Fibroblast of lung (primary cell): ENCODE measurements at regions not wholly inside any gene's neighbourhood (a gene's known extent, or its start where the extent isn't known, plus 50 kb on each side); places are given as distances from the start of the nearest gene placed in this dataset.
A peak's percentile ranks its signal among the peaks of the same experiment; 100 is the strongest.

Source experiments
- DNase-seq, 2 donors: peaks; one replicate each; pipeline versions ENCODE4 v3.0.0 to v3.0.0-alpha.2; 2010; ENCODE audit warnings: low read depth in 2 of 2
- H2AFZ ChIP-seq: 2 replicates; pipeline ENCODE4 v1.5.1; 2012; ENCODE audit warnings: low read length, control low read depth, inconsistent platforms
- H3K27ac ChIP-seq: 2 replicates; pipeline ENCODE4 v1.5.1; 2011; ENCODE audit warnings: low read length, control low read depth; ENCODE audit not compliant: insufficient read depth
- H3K27me3 ChIP-seq: 2 replicates; pipeline ENCODE4 v1.5.1; 2011; ENCODE audit warnings: mild to moderate bottlenecking, low read length; ENCODE audit not compliant: control insufficient read depth, insufficient read depth
- H3K36me3 ChIP-seq: 2 replicates; pipeline ENCODE4 v1.5.1; 2011; ENCODE audit warnings: low read length; ENCODE audit not compliant: control insufficient read depth, insufficient read depth
- H3K4me1 ChIP-seq: 2 replicates; pipeline ENCODE4 v1.5.1; 2011; ENCODE audit warnings: low read length; ENCODE audit not compliant: control insufficient read depth, insufficient read depth; ENCODE audit errors: extremely low read depth
- H3K4me2 ChIP-seq: 2 replicates; pipeline ENCODE4 v1.5.1; 2011; ENCODE audit warnings: low read length, control low read depth; ENCODE audit not compliant: insufficient read depth; ENCODE audit errors: extremely low read depth
- H3K4me3 ChIP-seq, 4 experiments: fragments of 200-600 bp in 1 of 4; sonication (generic) in 1 of 4; replicated peaks in 1 of 4; 2 replicates each; pipeline ENCODE4 v1.5.1; 2011 to 2016; ENCODE audit warnings: low read length in 4 of 4, low read depth in 3 of 4, mild to moderate bottlenecking in 3 of 4, control low read depth in 2 of 4, inconsistent platforms in 1 of 4, mixed read lengths in 1 of 4; ENCODE audit not compliant: insufficient read depth in 1 of 4; ENCODE audit errors: control extremely low read depth in 1 of 4
- H3K79me2 ChIP-seq: 2 replicates; pipeline ENCODE4 v1.5.1; 2012; ENCODE audit warnings: mild to moderate bottlenecking, low read length, inconsistent platforms; ENCODE audit not compliant: control insufficient read depth, insufficient read depth
- H3K9ac ChIP-seq: 2 replicates; pipeline ENCODE4 v1.5.1; 2011; ENCODE audit warnings: mild to moderate bottlenecking, low read length, control low read depth; ENCODE audit not compliant: insufficient read depth
- H3K9me3 ChIP-seq: 2 replicates; pipeline ENCODE4 v1.5.1; 2012; ENCODE audit warnings: low read depth, low read length; ENCODE audit not compliant: control insufficient read depth, insufficient read depth
- H4K20me1 ChIP-seq: 2 replicates; pipeline ENCODE4 v1.5.1; 2011; ENCODE audit warnings: low read length; ENCODE audit not compliant: control insufficient read depth, insufficient read depth; ENCODE audit errors: extremely low read depth
- CTCF ChIP-seq, 2 donors: IDR thresholded peaks in 1 of 2; conservative IDR thresholded peaks in 1 of 2; 1 replicate in 1 of 2; 2 replicates in 1 of 2; pipeline ENCODE4 v1.5.1; 2011 to 2012; ENCODE audit warnings: low read length in 2 of 2, control low read depth in 1 of 2, inconsistent platforms in 1 of 2, low read depth in 1 of 2, mild to moderate bottlenecking in 1 of 2
- EZH2 ChIP-seq: IDR thresholded peaks from 2 replicates; pipeline ENCODE4 v1.5.1; 2012; ENCODE audit warnings: low read length, control low read depth, mild to moderate bottlenecking; ENCODE audit errors: missing control alignments

GRCh38 chr20:60490217-60491050 is 532.2 kb downstream of the CDH26 start:
- no peak for DNase-seq
- Histone ChIP-seq H3K27me3 (no peaks in the 10 kb centered on the region), H4K20me1 (no peaks in the 10 kb centered on the region), H3K27ac (no peak overlapping the region), H3K9ac (no peak overlapping the region), H3K4me3 (no peak overlapping the region), H3K9me3 (no peaks in the 10 kb centered on the region), H3K4me2 (no peak overlapping the region), H2AFZ (no peak overlapping the region), H3K4me1 (peaks cover 4% of the 10 kb centered on the region), H3K36me3 (no peaks in the 10 kb centered on the region), H3K79me2 (no peaks in the 10 kb centered on the region)
- TF ChIP-seq EZH2 (no peak), CTCF (conservative IDR thresholded peaks at IDR 0.05 in 1 of 2, IDR thresholded peaks at IDR 0.05 in 1 of 2; ENCODE audit: low read depth in 1 of 2, low read length in 2 of 2) (no peak)

- Histone ChIP-seq H4K20me1 (no peaks in the 10 kb centered on the region), H3K36me3 (no peaks in the 10 kb centered on the region), H3K27ac (no peak overlapping the region), H3K79me2 (no peaks in the 10 kb centered on the region), H3K27me3 (no peaks in the 10 kb centered on the region), H3K4me3 (no peak overlapping the region), H3K4me2 (no peak overlapping the region), H2AFZ (no peak overlapping the region), H3K9me3 (no peaks in the 10 kb centered on the region), H3K4me1 (peaks cover 4% of the 10 kb centered on the region), H3K9ac (no peak overlapping the region)
- DNase-seq: peak in 1 of 2 donors; percentile 45
- TF ChIP-seq CTCF (conservative IDR thresholded peaks at IDR 0.05 in 1 of 2, IDR thresholded peaks at IDR 0.05 in 1 of 2; ENCODE audit: low read depth in 1 of 2, low read length in 2 of 2) (no peak), EZH2 (no peak)
Measured at GRCh38 chr20:60491051-60491581, 532.9 kb downstream of the CDH26 start.

- Histone ChIP-seq H2AFZ (no peak overlapping the region), H3K4me1 (peaks cover 4% of the 10 kb centered on the region), H3K27ac (no peak overlapping the region), H3K36me3 (no peaks in the 10 kb centered on the region), H3K4me3 (no peak overlapping the region), H3K9me3 (no peaks in the 10 kb centered on the region), H3K79me2 (no peaks in the 10 kb centered on the region), H4K20me1 (no peaks in the 10 kb centered on the region), H3K27me3 (no peaks in the 10 kb centered on the region), H3K9ac (no peak overlapping the region), H3K4me2 (no peak overlapping the region)
- no peak for TF ChIP-seq EZH2
- TF ChIP-seq CTCF (conservative IDR thresholded peaks at IDR 0.05 in 1 of 2, IDR thresholded peaks at IDR 0.05 in 1 of 2; ENCODE audit: low read depth in 1 of 2, low read length in 2 of 2): no peak
- no peak for DNase-seq
Measured at GRCh38 chr20:60494476-60494875, 536.3 kb downstream of the CDH26 start.
